ENCODE measurements at regions not wholly inside any gene's neighbourhood (a gene's known extent, or its start where the extent isn't known, plus 50 kb on each side); places are given as distances from the start of the nearest gene placed in this dataset.

GRCh38 chr2:149747456-149747855, 159.9 kb upstream of the MMADHC start:
- TF ChIP-seq CTCF (conservative IDR thresholded peaks at IDR 0.05 in 1 of 2, IDR thresholded peaks at IDR 0.05 in 1 of 2; ENCODE audit: low read depth in 1 of 2, low read length in 2 of 2) (no peak), EZH2 (IDR thresholded peaks at IDR 0.05; ENCODE audit: low read length, missing control alignments) (no peak)

Data from fibroblast of lung (primary cell).